ENCODE measurements at regions not wholly inside any gene's neighbourhood (a gene's known extent, or its start where the extent isn't known, plus 50 kb on each side); places are given as distances from the start of the nearest gene placed in this dataset.

DNA sequence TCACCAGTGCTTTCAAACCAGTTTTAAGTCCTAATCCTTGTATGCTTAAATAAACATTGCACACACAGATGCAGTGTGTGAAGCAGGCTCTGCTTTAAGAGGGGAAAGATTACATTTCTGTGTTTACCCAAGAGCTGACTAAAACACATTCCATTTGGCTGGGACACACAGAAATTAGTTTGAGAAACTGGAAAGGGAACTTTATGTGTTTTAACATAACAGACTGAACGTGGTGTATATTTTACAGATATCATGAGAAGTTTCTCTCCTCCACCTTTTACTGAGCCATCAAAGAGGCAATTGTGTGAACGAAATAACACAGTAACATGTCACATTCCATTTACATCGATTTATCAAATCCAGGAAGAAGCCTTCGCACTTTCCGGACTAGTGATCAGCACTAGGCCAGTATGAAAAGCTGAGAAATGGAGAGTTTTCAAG lies 121.8 kb downstream of the MAIP1 start:
- H4K20me1 ChIP-seq (ENCODE audit: control insufficient read depth, insufficient read depth, low read depth, low read length) = no peaks in the 10 kb centered on the region
- no peak overlapping the region for H3K27ac ChIP-seq (ENCODE audit: low read depth, low read length)
- no peaks in the 10 kb centered on the region for H3K27me3 ChIP-seq (ENCODE audit: control insufficient read depth, low read length)
- no peaks in the 10 kb centered on the region for H3K36me3 ChIP-seq (ENCODE audit: control insufficient read depth, low read length)
- H3K9me3 ChIP-seq (ENCODE audit: control insufficient read depth, insufficient read depth, low read length) = no peaks in the 10 kb centered on the region
- H3F3A ChIP-seq (ENCODE audit: control insufficient read depth, insufficient read depth) = no peaks in the 10 kb centered on the region
- TF ChIP-seq CTCF (IDR thresholded peaks at IDR 0.05; ENCODE audit: low read depth, low read length, poor library complexity, severe bottlenecking) = no peak
- no peaks in the 10 kb centered on the region for H3K4me1 ChIP-seq (ENCODE audit: control insufficient read depth, low read length)
- H3K9me2 ChIP-seq (replicated peaks; ENCODE audit: control insufficient read depth, low read length) = no peaks in the 10 kb centered on the region
- H3K79me2 ChIP-seq (ENCODE audit: control insufficient read depth, low read length) = no peaks in the 10 kb centered on the region
- H3K4me2 ChIP-seq (ENCODE audit: low read length) = no peak overlapping the region
- H3K4me3 ChIP-seq (ENCODE audit: low read length) = no peak overlapping the region

- Histone ChIP-seq H3K9me3 (ENCODE audit: control insufficient read depth, insufficient read depth, low read length) (no peaks in the 10 kb centered on the region), H3K4me1 (ENCODE audit: control insufficient read depth, low read length) (no peaks in the 10 kb centered on the region), H4K20me1 (ENCODE audit: control insufficient read depth, insufficient read depth, low read depth, low read length) (no peaks in the 10 kb centered on the region), H3K27ac (ENCODE audit: low read depth, low read length) (no peak overlapping the region), H3K36me3 (ENCODE audit: control insufficient read depth, low read length) (no peaks in the 10 kb centered on the region), H3K4me2 (ENCODE audit: low read length) (no peak overlapping the region), H3K79me2 (ENCODE audit: control insufficient read depth, low read length) (no peaks in the 10 kb centered on the region), H3K4me3 (ENCODE audit: low read length) (no peak overlapping the region), H3F3A (ENCODE audit: control insufficient read depth, insufficient read depth) (no peaks in the 10 kb centered on the region), H3K27me3 (ENCODE audit: control insufficient read depth, low read length) (no peaks in the 10 kb centered on the region), H3K9me2 (replicated peaks; ENCODE audit: control insufficient read depth, low read length) (no peaks in the 10 kb centered on the region)
- TF ChIP-seq EZH2phosphoT487 (IDR thresholded peaks at IDR 0.05; ENCODE audit: borderline replicate concordance, low read length) (no peak), CTCF (IDR thresholded peaks at IDR 0.05; ENCODE audit: low read depth, low read length, poor library complexity, severe bottlenecking) (no peak)
Observed at GRCh38 chr2:200077838-200078237, 122.5 kb downstream of the MAIP1 start.

DNA sequence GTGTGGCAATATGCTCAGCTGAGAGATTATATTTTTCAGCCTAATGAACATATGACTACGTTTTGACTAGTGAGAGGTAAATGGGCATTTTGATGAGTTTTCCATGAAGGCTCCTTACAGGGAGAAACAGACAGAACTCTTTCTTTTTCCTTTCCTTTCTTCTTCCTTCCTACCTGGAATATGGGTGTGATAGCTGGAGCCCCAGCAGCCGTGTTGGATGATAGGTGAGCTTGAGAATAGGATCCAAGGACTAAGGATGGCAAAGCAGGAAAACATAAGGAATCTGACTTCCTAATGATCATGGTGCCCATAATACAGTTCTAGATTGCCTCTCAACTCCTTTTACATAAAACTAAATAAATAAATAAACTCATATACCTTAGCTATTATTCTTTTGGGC lies 124.0 kb downstream of the MAIP1 start:
- Histone ChIP-seq H3K9me3 (ENCODE audit: control insufficient read depth, insufficient read depth, low read length) (no peaks in the 10 kb centered on the region), H3K4me1 (ENCODE audit: control insufficient read depth, low read length) (no peaks in the 10 kb centered on the region), H3K36me3 (ENCODE audit: control insufficient read depth, low read length) (no peaks in the 10 kb centered on the region), H3F3A (ENCODE audit: control insufficient read depth, insufficient read depth) (no peaks in the 10 kb centered on the region), H3K4me2 (ENCODE audit: low read length) (no peak overlapping the region), H3K79me2 (ENCODE audit: control insufficient read depth, low read length) (no peaks in the 10 kb centered on the region), H3K27ac (ENCODE audit: low read depth, low read length) (no peak overlapping the region), H3K9me2 (replicated peaks; ENCODE audit: control insufficient read depth, low read length) (no peaks in the 10 kb centered on the region), H3K27me3 (ENCODE audit: control insufficient read depth, low read length) (no peaks in the 10 kb centered on the region), H3K4me3 (ENCODE audit: low read length) (no peak overlapping the region), H4K20me1 (ENCODE audit: control insufficient read depth, insufficient read depth, low read depth, low read length) (no peaks in the 10 kb centered on the region)
- TF ChIP-seq CTCF (IDR thresholded peaks at IDR 0.05; ENCODE audit: low read depth, low read length, poor library complexity, severe bottlenecking) (no peak), EZH2phosphoT487 (IDR thresholded peaks at IDR 0.05; ENCODE audit: borderline replicate concordance, low read length) (no peak)

DNA sequence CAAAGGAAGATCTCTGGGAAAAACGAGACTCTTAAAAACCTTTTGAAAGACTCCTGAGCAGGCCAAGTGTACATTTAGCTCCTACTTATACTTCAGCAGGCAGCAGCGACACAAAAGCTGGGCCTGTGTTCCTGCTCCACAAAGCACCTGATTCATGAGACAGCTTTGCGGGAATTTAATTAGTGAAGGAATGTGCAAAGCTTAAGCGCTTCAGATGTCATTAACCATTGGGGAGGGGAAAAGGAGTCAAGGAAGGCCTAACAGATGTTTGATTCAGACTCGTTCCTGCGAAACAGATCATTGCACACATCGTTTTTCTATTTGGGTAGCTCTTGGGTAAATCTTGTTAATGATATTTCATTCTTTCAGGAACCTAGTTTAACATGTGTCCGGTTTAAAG lies 125.9 kb downstream of the MAIP1 start:
- H3K9me3 ChIP-seq (ENCODE audit: control insufficient read depth, insufficient read depth, low read length) = no peaks in the 10 kb centered on the region
- no peaks in the 10 kb centered on the region for H4K20me1 ChIP-seq (ENCODE audit: control insufficient read depth, insufficient read depth, low read depth, low read length)
- H3K4me3 ChIP-seq (ENCODE audit: low read length) = no peak overlapping the region
- no peak overlapping the region for H3K4me2 ChIP-seq (ENCODE audit: low read length)
- H3K79me2 ChIP-seq (ENCODE audit: control insufficient read depth, low read length) = no peaks in the 10 kb centered on the region
- no peaks in the 10 kb centered on the region for H3K9me2 ChIP-seq (replicated peaks; ENCODE audit: control insufficient read depth, low read length)
- TF ChIP-seq CTCF (IDR thresholded peaks at IDR 0.05; ENCODE audit: low read depth, low read length, poor library complexity, severe bottlenecking) (no peak), EZH2phosphoT487 (IDR thresholded peaks at IDR 0.05; ENCODE audit: borderline replicate concordance, low read length) (no peak)
- H3K27ac ChIP-seq (ENCODE audit: low read depth, low read length) = no peak overlapping the region
- H3K4me1 ChIP-seq (ENCODE audit: control insufficient read depth, low read length) = no peaks in the 10 kb centered on the region
- H3K27me3 ChIP-seq (ENCODE audit: control insufficient read depth, low read length) = no peaks in the 10 kb centered on the region
- H3K36me3 ChIP-seq (ENCODE audit: control insufficient read depth, low read length) = no peaks in the 10 kb centered on the region
- H3F3A ChIP-seq (ENCODE audit: control insufficient read depth, insufficient read depth) = no peaks in the 10 kb centered on the region

Measured in DOHH2 (cell line).